ENCODE measurements at regions not wholly inside any gene's neighbourhood (a gene's known extent, or its start where the extent isn't known, plus 50 kb on each side); places are given as distances from the start of the nearest gene placed in this dataset.
"Not testable (repeated sequence)": the region's sequence is repeated elsewhere in the genome, so short reads cannot be mapped to it uniquely, and the experiment has no call there.

GRCh38 chr12:14032191-14032590, 50.8 kb upstream of the GRIN2B start:
- 85 to 94% methylated on average over 11 of the region's 11 CpGs for WGBS, 2 donors
- DNase-seq; H3K9me3 ChIP-seq (ENCODE audit: control insufficient read depth in 4 of 4, insufficient read depth in 3 of 4, low read length in 3 of 4); H3K4me1 ChIP-seq (ENCODE audit: control insufficient read depth in 5 of 5, insufficient read depth in 5 of 5, low read length in 5 of 5); H3K36me3 ChIP-seq (ENCODE audit: control insufficient read depth in 4 of 4, insufficient read depth in 4 of 4, low read length in 4 of 4); ATAC-seq (ENCODE audit: insufficient read depth, low FRiP score); H3K4me3 ChIP-seq; H3K27me3 ChIP-seq (ENCODE audit: control insufficient read depth in 3 of 3, insufficient read depth in 3 of 3, low read length in 2 of 3); H3K9ac ChIP-seq (ENCODE audit: insufficient read depth in 1 of 2, low read length in 2 of 2); H3K27ac ChIP-seq (ENCODE audit: low read depth in 1 of 2, low read length in 1 of 2): not testable (repeated sequence)

- no peak for ATAC-seq (ENCODE audit: insufficient read depth, low FRiP score)
Observed at GRCh38 chr12:14043776-14044175, 62.4 kb upstream of the GRIN2B start.

GRCh38 chr12:14048941-14049545, 67.6 kb upstream of the GRIN2B start:
- TF ChIP-seq CTCF (IDR thresholded peaks at IDR 0.05; ENCODE audit: control extremely low read depth, extremely low read depth), result no peak
- H3K27ac ChIP-seq (ENCODE audit: low read depth in 1 of 2, low read length in 1 of 2), result no peak overlapping the region
- peaks cover 0 to 2% (median 0%) of the 10 kb centered on the region in 4 donors for H3K9me3 ChIP-seq (ENCODE audit: control insufficient read depth in 4 of 4, insufficient read depth in 3 of 4, low read length in 3 of 4)
- DNase-seq (no peak), ATAC-seq (ENCODE audit: insufficient read depth, low FRiP score) (no peak)
- peaks cover 0 to 5% (median 0%) of the 10 kb centered on the region in 5 donors for H3K4me1 ChIP-seq (ENCODE audit: control insufficient read depth in 5 of 5, insufficient read depth in 5 of 5, low read length in 5 of 5)
- 81 to 88% methylated on average over 4 of the region's 4 CpGs for WGBS, 2 donors
- no peaks in the 10 kb centered on the region for H3K36me3 ChIP-seq (ENCODE audit: control insufficient read depth in 4 of 4, insufficient read depth in 4 of 4, low read length in 4 of 4)
- H3K9ac ChIP-seq (ENCODE audit: insufficient read depth in 1 of 2, low read length in 2 of 2), result no peak overlapping the region
- peaks cover 0 to 2% (median 0%) of the 10 kb centered on the region in 3 donors for H3K27me3 ChIP-seq (ENCODE audit: control insufficient read depth in 3 of 3, insufficient read depth in 3 of 3, low read length in 2 of 3)
- no peak overlapping the region for H3K4me3 ChIP-seq

More at GRCh38 chr12:14043776-14044175, 62.4 kb upstream of the GRIN2B start:
- Histone ChIP-seq H3K27ac (ENCODE audit: low read depth in 1 of 2, low read length in 1 of 2) (no peak overlapping the region), H3K4me3 (no peak overlapping the region), H3K36me3 (ENCODE audit: control insufficient read depth in 4 of 4, insufficient read depth in 4 of 4, low read length in 4 of 4) (no peaks in the 10 kb centered on the region), H3K27me3 (ENCODE audit: control insufficient read depth in 3 of 3, insufficient read depth in 3 of 3, low read length in 2 of 3) (peaks cover 0 to 2% (median 0%) of the 10 kb centered on the region in 3 donors), H3K9me3 (ENCODE audit: control insufficient read depth in 4 of 4, insufficient read depth in 3 of 4, low read length in 3 of 4) (no peaks in the 10 kb centered on the region), H3K4me1 (ENCODE audit: control insufficient read depth in 5 of 5, insufficient read depth in 5 of 5, low read length in 5 of 5) (no peaks in the 10 kb centered on the region), H3K9ac (ENCODE audit: insufficient read depth in 1 of 2, low read length in 2 of 2) (no peak overlapping the region)
- no peak for TF ChIP-seq CTCF (IDR thresholded peaks at IDR 0.05; ENCODE audit: control extremely low read depth, extremely low read depth)
- WGBS, 2 donors, result 58 to 61% methylated on average over 2 of the region's 2 CpGs
- DNase-seq, result no peak

- no peaks in the 10 kb centered on the region for H3K27me3 ChIP-seq (ENCODE audit: control insufficient read depth in 3 of 3, insufficient read depth in 3 of 3, low read length in 2 of 3)
- no peak for TF ChIP-seq CTCF (IDR thresholded peaks at IDR 0.05; ENCODE audit: control extremely low read depth, extremely low read depth)
- WGBS, 2 donors, result 73 to 76% methylated on average over 7 of the region's 7 CpGs
Observed at GRCh38 chr12:14057895-14058294, 76.5 kb upstream of the GRIN2B start.

More at GRCh38 chr12:14057895-14058294, 76.5 kb upstream of the GRIN2B start:
- H3K36me3 ChIP-seq (ENCODE audit: control insufficient read depth in 4 of 4, insufficient read depth in 4 of 4, low read length in 4 of 4), result no peaks in the 10 kb centered on the region
- no peak overlapping the region for H3K4me3 ChIP-seq
- H3K9me3 ChIP-seq (ENCODE audit: control insufficient read depth in 4 of 4, insufficient read depth in 3 of 4, low read length in 3 of 4), result peaks cover 0 to 2% (median 0%) of the 10 kb centered on the region in 4 donors
- DNase-seq, result no peak
- H3K27ac ChIP-seq (ENCODE audit: low read depth in 1 of 2, low read length in 1 of 2), result no peak overlapping the region
- H3K9ac ChIP-seq (ENCODE audit: insufficient read depth in 1 of 2, low read length in 2 of 2), result no peak overlapping the region
- no peak for ATAC-seq (ENCODE audit: insufficient read depth, low FRiP score)
- H3K4me1 ChIP-seq (ENCODE audit: control insufficient read depth in 5 of 5, insufficient read depth in 5 of 5, low read length in 5 of 5), result no peaks in the 10 kb centered on the region

Data from lung (tissue), 11 donors.